ENCODE measurements at regions not wholly inside any gene's neighbourhood (a gene's known extent, or its start where the extent isn't known, plus 50 kb on each side); places are given as distances from the start of the nearest gene placed in this dataset.

- no CpG with 5 or more reads among the region's 4 CpGs for WGBS (ENCODE audit: insufficient coverage, insufficient read length)
- H3K27ac ChIP-seq (ENCODE audit: low read length), result no peak overlapping the region
- no peaks in the 10 kb centered on the region for H3K9me3 ChIP-seq (ENCODE audit: control insufficient read depth, insufficient read depth, low read length)
- no peaks in the 10 kb centered on the region for H3K27me3 ChIP-seq (ENCODE audit: control insufficient read depth, insufficient read depth, low read length)
- H3K36me3 ChIP-seq (ENCODE audit: control insufficient read depth, insufficient read depth, low read length), result no peaks in the 10 kb centered on the region
- H3K4me3 ChIP-seq (ENCODE audit: low read length), result no peak overlapping the region
- peaks cover 2% of the 10 kb centered on the region; the same call in 1 of the 2 replicates for H3K4me1 ChIP-seq (ENCODE audit: control insufficient read depth, insufficient read depth, low read length)
- DNase-seq (ENCODE audit: low read depth, low spot score), result no peak
These were observed 319.8 kb upstream of the SPAG17 start for GRCh38 chr1:118504867-118505266.

- DNase-seq (ENCODE audit: low read depth, low spot score), result no peak
- Histone ChIP-seq H3K27me3 (ENCODE audit: control insufficient read depth, insufficient read depth, low read length) (no peaks in the 10 kb centered on the region), H3K36me3 (ENCODE audit: control insufficient read depth, insufficient read depth, low read length) (no peaks in the 10 kb centered on the region), H3K9me3 (ENCODE audit: control insufficient read depth, insufficient read depth, low read length) (no peaks in the 10 kb centered on the region), H3K4me3 (ENCODE audit: low read length) (no peak overlapping the region), H3K4me1 (ENCODE audit: control insufficient read depth, insufficient read depth, low read length) (peaks cover 2% of the 10 kb centered on the region; the same call in 1 of the 2 replicates), H3K27ac (ENCODE audit: low read length) (no peak overlapping the region)
- WGBS (ENCODE audit: insufficient coverage, insufficient read length), result no CpG with 5 or more reads among the region's 2 CpGs
These were observed 319.2 kb upstream of the SPAG17 start for GRCh38 chr1:118504221-118504644.

GRCh38 chr1:118503752-118504151 lies 318.7 kb upstream of the SPAG17 start:
- H3K27me3 ChIP-seq (ENCODE audit: control insufficient read depth, insufficient read depth, low read length), result no peaks in the 10 kb centered on the region
- no peaks in the 10 kb centered on the region for H3K36me3 ChIP-seq (ENCODE audit: control insufficient read depth, insufficient read depth, low read length)
- no peak for DNase-seq (ENCODE audit: low read depth, low spot score)
- no peaks in the 10 kb centered on the region for H3K9me3 ChIP-seq (ENCODE audit: control insufficient read depth, insufficient read depth, low read length)
- no peak overlapping the region for H3K27ac ChIP-seq (ENCODE audit: low read length)
- H3K4me1 ChIP-seq (ENCODE audit: control insufficient read depth, insufficient read depth, low read length), result peaks cover 2% of the 10 kb centered on the region; the same call in 1 of the 2 replicates
- no peak overlapping the region for H3K4me3 ChIP-seq (ENCODE audit: low read length)

- H3K27ac ChIP-seq (ENCODE audit: low read length), result no peak overlapping the region
- no CpG with 5 or more reads among the region's 1 CpG for WGBS (ENCODE audit: insufficient coverage, insufficient read length)
- DNase-seq (ENCODE audit: low read depth, low spot score), result no peak
- H3K4me3 ChIP-seq (ENCODE audit: low read length), result no peak overlapping the region
- no peaks in the 10 kb centered on the region for H3K9me3 ChIP-seq (ENCODE audit: control insufficient read depth, insufficient read depth, low read length)
- no peaks in the 10 kb centered on the region for H3K27me3 ChIP-seq (ENCODE audit: control insufficient read depth, insufficient read depth, low read length)
- H3K36me3 ChIP-seq (ENCODE audit: control insufficient read depth, insufficient read depth, low read length), result no peaks in the 10 kb centered on the region
- no peaks in the 10 kb centered on the region for H3K4me1 ChIP-seq (ENCODE audit: control insufficient read depth, insufficient read depth, low read length)
These were observed 310.0 kb upstream of the SPAG17 start for GRCh38 chr1:118494998-118495397.

- no peak overlapping the region for H3K27ac ChIP-seq (ENCODE audit: low read length)
- H3K9me3 ChIP-seq (ENCODE audit: control insufficient read depth, insufficient read depth, low read length), result no peaks in the 10 kb centered on the region
- H3K27me3 ChIP-seq (ENCODE audit: control insufficient read depth, insufficient read depth, low read length), result no peaks in the 10 kb centered on the region
- H3K4me1 ChIP-seq (ENCODE audit: control insufficient read depth, insufficient read depth, low read length), result no peaks in the 10 kb centered on the region
- DNase-seq (ENCODE audit: low read depth, low spot score), result no peak
- no peaks in the 10 kb centered on the region for H3K36me3 ChIP-seq (ENCODE audit: control insufficient read depth, insufficient read depth, low read length)
- WGBS (ENCODE audit: insufficient coverage, insufficient read length), result no CpG with 5 or more reads among the region's 3 CpGs
- H3K4me3 ChIP-seq (ENCODE audit: low read length), result no peak overlapping the region
These were observed 303.8 kb upstream of the SPAG17 start for GRCh38 chr1:118488787-118489186.

- Histone ChIP-seq H3K9me3 (ENCODE audit: control insufficient read depth, insufficient read depth, low read length) (no peaks in the 10 kb centered on the region), H3K4me3 (ENCODE audit: low read length) (no peak overlapping the region), H3K4me1 (ENCODE audit: control insufficient read depth, insufficient read depth, low read length) (peaks cover 3% of the 10 kb centered on the region; the same call in 1 of the 2 replicates), H3K36me3 (ENCODE audit: control insufficient read depth, insufficient read depth, low read length) (no peaks in the 10 kb centered on the region), H3K27ac (ENCODE audit: low read length) (no peak overlapping the region), H3K27me3 (ENCODE audit: control insufficient read depth, insufficient read depth, low read length) (no peaks in the 10 kb centered on the region)
- no CpG with 5 or more reads among the region's 2 CpGs for WGBS (ENCODE audit: insufficient coverage, insufficient read length)
- no peak for DNase-seq (ENCODE audit: low read depth, low spot score)
These were observed 302.9 kb upstream of the SPAG17 start for GRCh38 chr1:118487932-118488331.

- H3K27me3 ChIP-seq (ENCODE audit: control insufficient read depth, insufficient read depth, low read length), result no peaks in the 10 kb centered on the region
- peaks cover 3% of the 10 kb centered on the region; the same call in 1 of the 2 replicates for H3K4me1 ChIP-seq (ENCODE audit: control insufficient read depth, insufficient read depth, low read length)
- no peak overlapping the region for H3K4me3 ChIP-seq (ENCODE audit: low read length)
- WGBS (ENCODE audit: insufficient coverage, insufficient read length), result no CpG with 5 or more reads among the region's 5 CpGs
- DNase-seq (ENCODE audit: low read depth, low spot score), result no peak
- no peaks in the 10 kb centered on the region for H3K9me3 ChIP-seq (ENCODE audit: control insufficient read depth, insufficient read depth, low read length)
- no peaks in the 10 kb centered on the region for H3K36me3 ChIP-seq (ENCODE audit: control insufficient read depth, insufficient read depth, low read length)
- no peak overlapping the region for H3K27ac ChIP-seq (ENCODE audit: low read length)
These were observed 302.1 kb upstream of the SPAG17 start for GRCh38 chr1:118487091-118487490.

GRCh38 chr1:118486199-118486598 lies 301.2 kb upstream of the SPAG17 start:
- no CpG with 5 or more reads among the region's 7 CpGs for WGBS (ENCODE audit: insufficient coverage, insufficient read length)
- H3K4me3 ChIP-seq (ENCODE audit: low read length), result no peak overlapping the region
- H3K27me3 ChIP-seq (ENCODE audit: control insufficient read depth, insufficient read depth, low read length), result no peaks in the 10 kb centered on the region
- no peak overlapping the region for H3K27ac ChIP-seq (ENCODE audit: low read length)
- no peak for DNase-seq (ENCODE audit: low read depth, low spot score)
- H3K9me3 ChIP-seq (ENCODE audit: control insufficient read depth, insufficient read depth, low read length), result no peaks in the 10 kb centered on the region
- no peaks in the 10 kb centered on the region for H3K36me3 ChIP-seq (ENCODE audit: control insufficient read depth, insufficient read depth, low read length)
- H3K4me1 ChIP-seq (ENCODE audit: control insufficient read depth, insufficient read depth, low read length), result peaks cover 3% of the 10 kb centered on the region; the same call in 1 of the 2 replicates

GRCh38 chr1:118485757-118486156 lies 300.7 kb upstream of the SPAG17 start:
- Histone ChIP-seq H3K36me3 (ENCODE audit: control insufficient read depth, insufficient read depth, low read length) (no peaks in the 10 kb centered on the region), H3K4me3 (ENCODE audit: low read length) (no peak overlapping the region), H3K9me3 (ENCODE audit: control insufficient read depth, insufficient read depth, low read length) (no peaks in the 10 kb centered on the region), H3K27me3 (ENCODE audit: control insufficient read depth, insufficient read depth, low read length) (no peaks in the 10 kb centered on the region), H3K4me1 (ENCODE audit: control insufficient read depth, insufficient read depth, low read length) (peaks cover 3% of the 10 kb centered on the region; the same call in 1 of the 2 replicates), H3K27ac (ENCODE audit: low read length) (no peak overlapping the region)
- no CpG with 5 or more reads among the region's 1 CpG for WGBS (ENCODE audit: insufficient coverage, insufficient read length)
- DNase-seq (ENCODE audit: low read depth, low spot score), result no peak

GRCh38 chr1:118484893-118485292 lies 299.9 kb upstream of the SPAG17 start:
- no peaks in the 10 kb centered on the region for H3K27me3 ChIP-seq (ENCODE audit: control insufficient read depth, insufficient read depth, low read length)
- DNase-seq (ENCODE audit: low read depth, low spot score), result no peak
- no peaks in the 10 kb centered on the region for H3K9me3 ChIP-seq (ENCODE audit: control insufficient read depth, insufficient read depth, low read length)
- no peaks in the 10 kb centered on the region for H3K36me3 ChIP-seq (ENCODE audit: control insufficient read depth, insufficient read depth, low read length)
- WGBS (ENCODE audit: insufficient coverage, insufficient read length), result 100% methylated on average over 1 of the region's 1 CpG
- peaks cover 3% of the 10 kb centered on the region; the same call in 1 of the 2 replicates for H3K4me1 ChIP-seq (ENCODE audit: control insufficient read depth, insufficient read depth, low read length)
- H3K27ac ChIP-seq (ENCODE audit: low read length), result no peak overlapping the region
- no peak overlapping the region for H3K4me3 ChIP-seq (ENCODE audit: low read length)

- Histone ChIP-seq H3K4me3 (ENCODE audit: low read length) (no peak overlapping the region), H3K27ac (ENCODE audit: low read length) (no peak overlapping the region), H3K4me1 (ENCODE audit: control insufficient read depth, insufficient read depth, low read length) (peaks cover 3% of the 10 kb centered on the region; the same call in 1 of the 2 replicates), H3K36me3 (ENCODE audit: control insufficient read depth, insufficient read depth, low read length) (no peaks in the 10 kb centered on the region), H3K27me3 (ENCODE audit: control insufficient read depth, insufficient read depth, low read length) (no peaks in the 10 kb centered on the region), H3K9me3 (ENCODE audit: control insufficient read depth, insufficient read depth, low read length) (no peaks in the 10 kb centered on the region)
- DNase-seq (ENCODE audit: low read depth, low spot score), result peak; percentile 25
- no CpG with 5 or more reads among the region's 3 CpGs for WGBS (ENCODE audit: insufficient coverage, insufficient read length)
These were observed 298.4 kb upstream of the SPAG17 start for GRCh38 chr1:118483245-118484006.
